Ovary (tissue), 7 donors: ENCODE measurements at regions not wholly inside any gene's neighbourhood (a gene's known extent, or its start where the extent isn't known, plus 50 kb on each side); places are given as distances from the start of the nearest gene placed in this dataset.

Experiments
- DNase-seq, 5 donors: peaks; one replicate each; pipeline ENCODE4 v3.0.0-alpha.2; 2019 to 2020
- H3K27ac ChIP-seq, 2 donors: fragments of 200-600 bp; one replicate each; pipeline versions ENCODE4 v1.5.1 to v1.8.0; 2019 to 2022
- H3K27me3 ChIP-seq: fragments of 200-600 bp; one replicate; pipeline ENCODE4 v1.8.0; 2022
- H3K36me3 ChIP-seq: fragments of 200-600 bp; sonication (generic); one replicate; pipeline ENCODE4 v1.5.1; 2019
- H3K4me1 ChIP-seq: one replicate; pipeline ENCODE4 v1.8.1; 2013; ENCODE audit warnings: mild to moderate bottlenecking, moderate library complexity; ENCODE audit not compliant: insufficient read depth
- H3K4me3 ChIP-seq: fragments of 200-600 bp; sonication (generic); one replicate; pipeline ENCODE4 v1.5.1; 2017
- H3K9me3 ChIP-seq, 2 donors: fragments of 200-600 bp in 1 of 2; sonication (generic) in 1 of 2; one replicate each; pipeline versions ENCODE4 v1.5.1 to v1.8.1; 2013 to 2019; ENCODE audit warnings: mild to moderate bottlenecking in 1 of 2, moderate library complexity in 1 of 2
- EP300 ChIP-seq: sonication (generic); formaldehyde crosslinking; IDR thresholded peaks from one replicate; pipeline ENCODE4 v1.6.1; 2017; ENCODE audit warnings: antibody characterized with exemption
- POLR2A ChIP-seq: fragments of 450-650 bp; IDR thresholded peaks from one replicate; pipeline ENCODE4 v1.6.1; 2017; ENCODE audit warnings: antibody characterized with exemption, mild to moderate bottlenecking, moderate library complexity
- WGBS, 3 donors: extraction: QIAGEN DNeasy Blood & Tissue Kit in 1 of 3; methylation state at CpG; one replicate each; pipeline versions ENCODE4 v1.1.5 to v1.1.7; 2013 to 2017; 5-methylcytosine and 5-hydroxymethylcytosine counted together
- intact Hi-C, 4 donors: fragments of 100-400 bp; cut with DNase I; formaldehyde crosslinking; loops; one replicate each; pipeline versions ENCODE4 v1.11.0 to v1.15.1; 2022 to 2023
- TF ChIP-seq, protein P1 (sequence below), 3 donors: fragments of 450-650 bp in 2 of 3; fragments of 200-600 bp in 1 of 3; IDR thresholded peaks; one replicate each; pipeline versions ENCODE4 v1.5.1 to v1.8.0; 2016 to 2022; ENCODE audit warnings: antibody characterized with exemption in 3 of 3, mild to moderate bottlenecking in 1 of 3
- donor health status: DM: no; HTN: no; CAD: no; lungs with moderate emphysema.
- donor health status: DM: no; HTN: no; CAD: no.
- donor health status: Bipolar disorder and iron deficiency.
- donor health status: DM: no; HTN: no; CAD: no.
- donor health status: DM: yes; HTN: yes; CAD: no.

DNA sequence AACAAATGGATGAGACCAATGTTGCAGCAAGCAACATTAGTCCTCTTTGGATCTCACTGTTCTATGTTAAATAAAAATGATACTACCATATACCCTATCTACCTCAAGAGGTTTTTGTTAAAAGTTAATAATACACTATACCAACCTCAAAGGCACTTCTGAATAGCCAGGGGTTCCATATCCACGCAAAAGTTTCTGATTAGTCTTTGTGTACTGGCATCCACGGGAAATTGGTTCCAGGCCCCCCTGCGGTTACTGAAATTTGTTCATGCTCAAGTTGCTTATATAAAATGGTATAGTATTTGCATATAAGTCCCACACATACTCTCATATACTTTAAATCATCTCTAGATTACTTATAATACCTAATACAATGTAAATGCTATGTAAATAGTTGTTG, 585.7 kb downstream of the INSC start:
- WGBS, 3 donors, result 91 to 96% (median 95%) methylated on average over 3 of the region's 3 CpGs

DNA sequence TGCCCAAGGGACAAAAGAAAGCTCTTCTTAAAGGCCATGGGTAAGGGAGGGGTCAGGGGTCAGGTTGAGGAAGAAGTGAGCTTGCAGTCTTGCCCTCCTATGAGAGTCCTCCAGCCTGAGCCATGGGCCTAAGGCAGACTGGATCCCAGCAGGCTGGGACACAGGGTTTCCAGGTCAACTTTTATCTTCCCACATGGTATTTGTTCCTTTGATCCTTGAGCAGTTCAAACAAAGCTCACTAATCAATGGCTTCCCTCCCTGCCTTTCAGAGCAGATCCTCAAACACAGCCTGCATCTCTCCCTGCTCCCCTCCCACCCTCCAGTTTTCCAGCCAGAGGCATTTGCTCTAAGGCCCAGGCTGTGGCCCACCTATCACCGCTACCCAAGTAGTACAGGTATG, 589.3 kb downstream of the INSC start:
- intact Hi-C loops, result no loop called here
- Histone ChIP-seq H3K4me3 (no peak overlapping the region), H3K4me1 (no peaks in the 10 kb centered on the region), H3K27ac (no peak overlapping the region), H3K9me3 (no peaks in the 10 kb centered on the region), H3K36me3 (no peaks in the 10 kb centered on the region), H3K27me3 (no peaks in the 10 kb centered on the region)
- no peak for DNase-seq
- TF ChIP-seq EP300 (no peak), POLR2A (no peak)
- TF ChIP-seq, protein P1, sequence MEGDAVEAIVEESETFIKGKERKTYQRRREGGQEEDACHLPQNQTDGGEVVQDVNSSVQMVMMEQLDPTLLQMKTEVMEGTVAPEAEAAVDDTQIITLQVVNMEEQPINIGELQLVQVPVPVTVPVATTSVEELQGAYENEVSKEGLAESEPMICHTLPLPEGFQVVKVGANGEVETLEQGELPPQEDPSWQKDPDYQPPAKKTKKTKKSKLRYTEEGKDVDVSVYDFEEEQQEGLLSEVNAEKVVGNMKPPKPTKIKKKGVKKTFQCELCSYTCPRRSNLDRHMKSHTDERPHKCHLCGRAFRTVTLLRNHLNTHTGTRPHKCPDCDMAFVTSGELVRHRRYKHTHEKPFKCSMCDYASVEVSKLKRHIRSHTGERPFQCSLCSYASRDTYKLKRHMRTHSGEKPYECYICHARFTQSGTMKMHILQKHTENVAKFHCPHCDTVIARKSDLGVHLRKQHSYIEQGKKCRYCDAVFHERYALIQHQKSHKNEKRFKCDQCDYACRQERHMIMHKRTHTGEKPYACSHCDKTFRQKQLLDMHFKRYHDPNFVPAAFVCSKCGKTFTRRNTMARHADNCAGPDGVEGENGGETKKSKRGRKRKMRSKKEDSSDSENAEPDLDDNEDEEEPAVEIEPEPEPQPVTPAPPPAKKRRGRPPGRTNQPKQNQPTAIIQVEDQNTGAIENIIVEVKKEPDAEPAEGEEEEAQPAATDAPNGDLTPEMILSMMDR (IDR thresholded peaks at IDR 0.05), result no peak
- WGBS, 3 donors, result 98 to 100% (median 100%) methylated on average over 1 of the region's 1 CpG

More for the DNA sequence above, 585.7 kb downstream of the INSC start:
- no peaks in the 10 kb centered on the region for H3K9me3 ChIP-seq
- H3K36me3 ChIP-seq, result no peaks in the 10 kb centered on the region
- H3K27me3 ChIP-seq, result no peaks in the 10 kb centered on the region
- DNase-seq, result no peak
- TF ChIP-seq EP300, result no peak
- TF ChIP-seq, protein P1 (IDR thresholded peaks at IDR 0.05), result no peak
- no peak for TF ChIP-seq POLR2A
- no peaks in the 10 kb centered on the region for H3K4me1 ChIP-seq
- intact Hi-C loops, result no loop called here
- no peak overlapping the region for H3K4me3 ChIP-seq
- H3K27ac ChIP-seq, result no peak overlapping the region

DNA sequence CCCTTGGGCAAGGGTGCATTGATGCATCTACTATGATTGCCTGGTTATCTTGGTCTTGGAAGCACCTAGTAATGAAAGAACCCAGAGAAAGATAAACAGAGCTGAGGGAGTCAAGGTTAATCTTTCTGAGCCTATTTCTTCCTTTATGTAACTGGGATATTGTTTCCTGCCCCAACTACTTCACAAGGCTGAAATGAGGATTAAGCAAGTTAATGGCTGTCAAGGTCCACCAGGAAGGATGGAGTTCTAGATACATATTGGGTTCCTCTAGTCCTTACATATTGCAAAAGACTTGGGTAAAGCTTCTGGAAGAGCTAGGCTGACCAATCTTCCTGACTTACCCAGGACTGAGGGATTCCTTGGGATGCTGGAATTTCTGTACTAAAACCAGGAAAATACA, 589.8 kb downstream of the INSC start:
- no peak overlapping the region for H3K27ac ChIP-seq
- DNase-seq, result no peak
- TF ChIP-seq, protein P1 (IDR thresholded peaks at IDR 0.05), result no peak
- TF ChIP-seq EP300 (no peak), POLR2A (no peak)
- H3K9me3 ChIP-seq, result no peaks in the 10 kb centered on the region
- H3K4me1 ChIP-seq, result no peaks in the 10 kb centered on the region
- no peaks in the 10 kb centered on the region for H3K27me3 ChIP-seq
- no peaks in the 10 kb centered on the region for H3K36me3 ChIP-seq
- H3K4me3 ChIP-seq, result no peak overlapping the region
- intact Hi-C loops, result no loop called here

DNA sequence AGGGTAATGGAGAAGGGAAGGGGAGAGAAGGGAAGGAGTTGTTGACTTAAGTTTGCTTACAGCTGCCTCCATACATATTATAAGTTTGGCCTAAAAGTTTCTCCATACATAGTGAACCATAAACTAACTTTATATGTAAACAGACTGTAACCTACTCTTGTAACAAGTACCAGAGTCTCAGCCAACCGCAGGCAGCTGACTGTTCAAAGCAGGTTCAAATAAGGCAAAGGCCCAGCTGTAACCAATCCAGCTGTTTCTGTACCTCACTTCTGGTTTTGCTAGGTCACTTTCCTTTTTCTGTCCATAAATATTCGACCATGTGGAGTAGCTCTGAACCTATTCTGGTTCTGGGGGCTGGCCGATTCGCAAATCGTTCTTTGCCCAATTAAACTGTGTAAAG, 591.2 kb downstream of the INSC start:
- no peaks in the 10 kb centered on the region for H3K27me3 ChIP-seq
- H3K27ac ChIP-seq, result no peak overlapping the region
- no peaks in the 10 kb centered on the region for H3K9me3 ChIP-seq
- WGBS, 3 donors, result 91 to 94% (median 92%) methylated on average over 5 of the region's 5 CpGs
- H3K4me1 ChIP-seq, result no peaks in the 10 kb centered on the region
- H3K4me3 ChIP-seq, result no peak overlapping the region
- intact Hi-C loops, result no loop called here
- no peaks in the 10 kb centered on the region for H3K36me3 ChIP-seq
- DNase-seq, result no peak
- TF ChIP-seq EP300 (no peak), POLR2A (no peak)
- TF ChIP-seq, protein P1 (IDR thresholded peaks at IDR 0.05), result no peak

DNA sequence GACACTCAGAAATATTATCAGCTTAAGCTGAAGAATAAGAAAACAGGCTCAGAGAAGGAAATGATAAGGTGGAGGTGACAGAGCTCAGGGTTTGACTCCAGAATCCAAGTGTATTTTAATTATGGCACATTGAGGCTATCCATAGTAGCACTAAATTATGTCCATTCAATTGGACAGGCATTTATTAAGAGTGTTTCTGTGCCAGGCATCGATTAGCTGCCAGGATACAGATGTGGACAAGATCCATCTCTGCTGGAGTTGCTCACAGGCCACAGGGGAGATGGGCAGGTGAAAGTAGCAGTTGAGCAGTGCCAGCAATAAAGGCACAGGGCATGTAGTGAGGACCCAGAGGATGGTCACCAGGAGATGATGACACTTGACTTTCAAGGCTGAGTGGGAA, 592.5 kb downstream of the INSC start:
- TF ChIP-seq POLR2A (no peak), EP300 (no peak)
- TF ChIP-seq, protein P1 (IDR thresholded peaks at IDR 0.05), result no peak
- no peaks in the 10 kb centered on the region for H3K36me3 ChIP-seq
- DNase-seq, result no peak
- intact Hi-C loops, result no loop called here
- H3K9me3 ChIP-seq, result no peaks in the 10 kb centered on the region
- no peak overlapping the region for H3K27ac ChIP-seq
- no peak overlapping the region for H3K4me3 ChIP-seq
- 86 to 90% (median 86%) methylated on average over 1 of the region's 1 CpG for WGBS, 3 donors
- H3K4me1 ChIP-seq, result no peaks in the 10 kb centered on the region
- no peaks in the 10 kb centered on the region for H3K27me3 ChIP-seq
